ENCODE measurements at regions not wholly inside any gene's neighbourhood (a gene's known extent, or its start where the extent isn't known, plus 50 kb on each side); places are given as distances from the start of the nearest gene placed in this dataset.

- TF ChIP-seq EZH2 (IDR thresholded peaks at IDR 0.05; ENCODE audit: borderline replicate concordance, insufficient read depth, low read length, poor library complexity, severe bottlenecking) (no peak), POLR2AphosphoS5 (IDR thresholded peaks at IDR 0.05) (no peak), MXI1 (conservative IDR thresholded peaks at IDR 0.05; ENCODE audit: poor library complexity, severe bottlenecking) (no peak), TAF1 (IDR thresholded peaks at IDR 0.05; ENCODE audit: low read depth) (no peak), EP300 (conservative IDR thresholded peaks at IDR 0.05; ENCODE audit: poor library complexity, severe bottlenecking) (no peak), RAD21 (conservative IDR thresholded peaks at IDR 0.05) (no peak), REST (IDR thresholded peaks at IDR 0.05; ENCODE audit: borderline replicate concordance) (no peak)
- TF ChIP-seq, protein P1, sequence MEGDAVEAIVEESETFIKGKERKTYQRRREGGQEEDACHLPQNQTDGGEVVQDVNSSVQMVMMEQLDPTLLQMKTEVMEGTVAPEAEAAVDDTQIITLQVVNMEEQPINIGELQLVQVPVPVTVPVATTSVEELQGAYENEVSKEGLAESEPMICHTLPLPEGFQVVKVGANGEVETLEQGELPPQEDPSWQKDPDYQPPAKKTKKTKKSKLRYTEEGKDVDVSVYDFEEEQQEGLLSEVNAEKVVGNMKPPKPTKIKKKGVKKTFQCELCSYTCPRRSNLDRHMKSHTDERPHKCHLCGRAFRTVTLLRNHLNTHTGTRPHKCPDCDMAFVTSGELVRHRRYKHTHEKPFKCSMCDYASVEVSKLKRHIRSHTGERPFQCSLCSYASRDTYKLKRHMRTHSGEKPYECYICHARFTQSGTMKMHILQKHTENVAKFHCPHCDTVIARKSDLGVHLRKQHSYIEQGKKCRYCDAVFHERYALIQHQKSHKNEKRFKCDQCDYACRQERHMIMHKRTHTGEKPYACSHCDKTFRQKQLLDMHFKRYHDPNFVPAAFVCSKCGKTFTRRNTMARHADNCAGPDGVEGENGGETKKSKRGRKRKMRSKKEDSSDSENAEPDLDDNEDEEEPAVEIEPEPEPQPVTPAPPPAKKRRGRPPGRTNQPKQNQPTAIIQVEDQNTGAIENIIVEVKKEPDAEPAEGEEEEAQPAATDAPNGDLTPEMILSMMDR (IDR thresholded peaks at IDR 0.05; ENCODE audit: poor library complexity, severe bottlenecking): no peak
Observed at GRCh38 chr12:125552295-125552694, 487.1 kb downstream of the AACS start.
